HepG2 (cell line): ENCODE measurements at regions not wholly inside any gene's neighbourhood (a gene's known extent, or its start where the extent isn't known, plus 50 kb on each side); places are given as distances from the start of the nearest gene placed in this dataset.

Source experiments
- ATAC-seq: fragments of 200-7000 bp; cut with Tn5 transposase; 3 replicates; pipeline ENCODE4 v1.9.1; 2020; ENCODE audit warnings: mild to moderate bottlenecking, moderate library complexity
- BruUV-seq: library from RNA; stranded (reverse); fragments of 400-500 nt; replicated peaks from 2 replicates; lab custom pipeline; 2021; lab: Mats Ljungman, UMichigan
- CTCF ChIA-PET: fragments of 300-600 bp; formaldehyde crosslinking; extraction: SDS; loops from one replicate; lab custom pipeline; 2021; ENCODE audit warnings: low total read pairs, inconsistent platforms, low intra/inter-chr PET ratio; lab: Yijun Ruan, JAX
- POLR2A ChIA-PET: fragments of 350-600 bp; sonication (Branson Sonifier 250); formaldehyde crosslinking; loops from one replicate; lab custom pipeline; 2020; ENCODE audit warnings: antibody characterized with exemption, inconsistent platforms; lab: Yijun Ruan, JAX
- DNase-seq: peaks from one replicate; pipeline ENCODE4 v3.0.0-alpha.2; 2015; ENCODE audit warnings: low spot score
- FAIRE-seq: peaks from 3 replicates; lab custom pipeline; 2011; peaks lifted over from hg19 to GRCh38; lab: Jason Lieb, UNC
- H2AFZ ChIP-seq: one replicate; pipeline ENCODE4 v1.6.1; 2011; ENCODE audit warnings: low read length, inconsistent platforms
- H3K27ac ChIP-seq: fragments of 300-600 bp; 3 replicates; pipeline ENCODE4 v1.8.0; 2011; ENCODE audit warnings: mixed run types, mild to moderate bottlenecking, mixed read lengths, low read length, inconsistent platforms; ENCODE audit not compliant: insufficient read depth; ENCODE audit errors: extremely low read length
- H3K27me3 ChIP-seq, 2 experiments: fragments of 200-600 bp in 1 of 2; 2 replicates in 1 of 2; 3 replicates in 1 of 2; pipeline versions ENCODE4 v1.6.0 to v1.8.0; 2011; ENCODE audit warnings: low read length in 2 of 2, mild to moderate bottlenecking in 2 of 2, moderate library complexity in 2 of 2, inconsistent platforms in 1 of 2; ENCODE audit not compliant: insufficient read depth in 2 of 2, control insufficient read depth in 1 of 2
- H3K36me3 ChIP-seq, 2 experiments: fragments of 200-600 bp in 1 of 2; replicated peaks in 1 of 2; 2 replicates in 1 of 2; 3 replicates in 1 of 2; pipeline versions ENCODE4 v1.5.1 to v1.8.0; 2011; ENCODE audit warnings: low read length in 2 of 2, inconsistent platforms in 1 of 2; ENCODE audit not compliant: insufficient read depth in 2 of 2, control insufficient read depth in 1 of 2
- H3K4me1 ChIP-seq: 2 replicates; pipeline ENCODE4 v1.5.1; 2012; ENCODE audit warnings: low read length, inconsistent platforms; ENCODE audit not compliant: insufficient read depth
- H3K4me2 ChIP-seq: 2 replicates; pipeline ENCODE4 v1.6.0; 2011; ENCODE audit warnings: low read depth, low read length, inconsistent platforms
- H3K4me3 ChIP-seq, 3 experiments: fragments of 200-600 bp in 1 of 3; sonication (generic), shearing (Covaris generic) in 1 of 3; replicated peaks in 1 of 3; 2 replicates each; pipeline ENCODE4 v1.5.1; 2011 to 2016; ENCODE audit warnings: low read length in 3 of 3, inconsistent platforms in 2 of 3, low read depth in 2 of 3, mild to moderate bottlenecking in 2 of 3, control low read depth in 1 of 3, mixed read lengths in 1 of 3; ENCODE audit not compliant: insufficient read depth in 1 of 3
- H3K79me2 ChIP-seq: one replicate; pipeline ENCODE4 v1.6.1; 2011; ENCODE audit warnings: low read length, inconsistent platforms; ENCODE audit not compliant: insufficient read depth
- H3K9ac ChIP-seq: 2 replicates; pipeline ENCODE4 v1.6.0; 2011; ENCODE audit warnings: mild to moderate bottlenecking, low read depth, low read length, inconsistent platforms; ENCODE audit not compliant: insufficient read depth
- H3K9me3 ChIP-seq: 2 replicates; pipeline ENCODE4 v1.5.1; 2012; ENCODE audit warnings: mild to moderate bottlenecking, low read length
- H4K20me1 ChIP-seq: 2 replicates; pipeline ENCODE4 v1.6.0; 2011; ENCODE audit warnings: inconsistent platforms, mild to moderate bottlenecking, low read length, moderate library complexity; ENCODE audit not compliant: insufficient read depth
- ELK4 ChIP-seq: sonication (generic); formaldehyde crosslinking; IDR thresholded peaks from 2 replicates; pipeline ENCODE4 v1.9.0; 2021; ENCODE audit warnings: missing genetic modification reagents, borderline replicate concordance
- FLYWCH1 ChIP-seq: sonication (generic); formaldehyde crosslinking; IDR thresholded peaks from 2 replicates; pipeline ENCODE4 v1.8.1; 2023; ENCODE audit warnings: mild to moderate bottlenecking, missing genetic modification reagents
- GZF1 ChIP-seq: sonication (generic); formaldehyde crosslinking; IDR thresholded peaks from 2 replicates; pipeline ENCODE4 v1.5.1; 2020; ENCODE audit warnings: mild to moderate bottlenecking, missing genetic modification reagents
- HDAC1 ChIP-seq: sonication (generic); formaldehyde crosslinking; IDR thresholded peaks from 2 replicates; pipeline ENCODE4 v1.5.1; 2020; ENCODE audit warnings: mild to moderate bottlenecking, missing genetic modification reagents
- HHEX ChIP-seq: IDR thresholded peaks from 2 replicates; pipeline ENCODE4 v1.6.1; 2016; ENCODE audit warnings: control low read depth
- HIC2 ChIP-seq: sonication (generic); formaldehyde crosslinking; IDR thresholded peaks from 2 replicates; pipeline ENCODE4 v1.9.0; 2022; ENCODE audit warnings: low read depth, missing genetic modification reagents
- IKZF4 ChIP-seq: sonication (generic); formaldehyde crosslinking; IDR thresholded peaks from 2 replicates; pipeline ENCODE4 v1.5.1; 2020; ENCODE audit warnings: borderline replicate concordance, mild to moderate bottlenecking, low read depth, missing genetic modification reagents; ENCODE audit errors: not compliant biosample characterization
- NFE2L1 ChIP-seq: sonication (generic); formaldehyde crosslinking; IDR thresholded peaks from 2 replicates; pipeline ENCODE4 v1.4.0; 2020; ENCODE audit warnings: missing genetic modification reagents, mild to moderate bottlenecking, borderline replicate concordance
- TEAD3 ChIP-seq: optimal IDR thresholded peaks from 2 replicates; pipeline ENCODE3; 2016; ENCODE audit warnings: borderline replicate concordance
- TFAP4 ChIP-seq: sonication (generic); IDR thresholded peaks from 2 replicates; pipeline ENCODE4 v1.6.1; 2016; ENCODE audit warnings: low read depth, borderline replicate concordance
- TOPORS ChIP-seq: sonication (generic); formaldehyde crosslinking; IDR thresholded peaks from 2 replicates; pipeline ENCODE4 v1.8.0; 2023; ENCODE audit warnings: mild to moderate bottlenecking, missing genetic modification reagents
- ZBTB1 ChIP-seq: sonication (generic); formaldehyde crosslinking; IDR thresholded peaks from 2 replicates; pipeline ENCODE4 v1.4.0; 2020; ENCODE audit warnings: missing genetic modification reagents, borderline replicate concordance
- ZEB1 ChIP-seq: IDR thresholded peaks from 2 replicates; pipeline ENCODE4 v1.6.1; 2012; ENCODE audit warnings: mild to moderate bottlenecking, low read depth, inconsistent platforms; ENCODE audit not compliant: insufficient replicate concordance
- ZNF124 ChIP-seq: sonication (generic); formaldehyde crosslinking; IDR thresholded peaks from 2 replicates; pipeline ENCODE4 v1.4.0; 2020; ENCODE audit warnings: missing genetic modification reagents
- ZNF598 ChIP-seq: sonication (generic); formaldehyde crosslinking; IDR thresholded peaks from 2 replicates; pipeline ENCODE4 v1.5.1; 2020; ENCODE audit warnings: mild to moderate bottlenecking, missing genetic modification reagents, borderline replicate concordance
- ZNF709 ChIP-seq: sonication (generic); formaldehyde crosslinking; IDR thresholded peaks from 2 replicates; pipeline ENCODE4 v1.5.0; 2020; ENCODE audit warnings: mild to moderate bottlenecking, missing genetic modification reagents
- ZNF792 ChIP-seq: IDR thresholded peaks from 2 replicates; pipeline ENCODE4 v1.6.1; 2016
- WGBS: methylation state at CpG from one replicate; pipeline ENCODE4 v1.1.6; 2017; ENCODE audit warnings: low lambda C conversion rate; 5-methylcytosine and 5-hydroxymethylcytosine counted together
- in situ Hi-C: cut with HindIII; loops from 2 replicates; pipeline ENCODE4 v1.10.0; 2017; ENCODE audit warnings: low pct_unique_long_range_greater_than_20kb; ENCODE audit not compliant: extremely low pct_ligation_motif_present
- intact Hi-C: fragments of 100-400 bp; cut with micrococcal nuclease; formaldehyde crosslinking; loops from one replicate; pipeline ENCODE4 v1.10.0; 2022; ENCODE audit not compliant: unreplicated experiment

GRCh38 chr7:67553378-67553777, 556.7 kb downstream of the TYW1 start:
- POLR2A ChIA-PET, result no interaction called here
- BruUV-seq, result no TSS peak
- intact Hi-C loops, result no loop called here
- TF ChIP-seq HIC2 (CRISPR knock-in tag) (no peak), HHEX (CRISPR knock-in tag) (no peak), GZF1 (CRISPR knock-in tag) (no peak), NFE2L1 (CRISPR knock-in tag) (no peak), ZNF709 (CRISPR knock-in tag) (no peak), ZNF124 (CRISPR knock-in tag) (no peak), ZEB1 (no peak), IKZF4 (no peak), FLYWCH1 (CRISPR knock-in tag) (no peak), TOPORS (no peak), TEAD3 (CRISPR knock-in tag) (peak; percentile 35), ELK4 (CRISPR knock-in tag) (no peak), HDAC1 (CRISPR knock-in tag) (0 out of 2 replicates have a peak, but pooled peaks have one; percentile 18), ZNF598 (CRISPR knock-in tag) (no peak), TFAP4 (0 out of 2 replicates have a peak, but pooled peaks have one; percentile 23), ZNF792 (no peak), ZBTB1 (no peak)

More at GRCh38 chr7:67553378-67553777, 556.7 kb downstream of the TYW1 start:
- Histone ChIP-seq H2AFZ (no peak overlapping the region), H3K4me1 (peaks cover 9% of the 10 kb centered on the region; the same call in 1 of the 2 replicates), H4K20me1 (no peaks in the 10 kb centered on the region), H3K4me2 (no peak overlapping the region), H3K36me3 (no peaks in the 10 kb centered on the region), H3K27me3 (no peaks in the 10 kb centered on the region), H3K9ac (no peak overlapping the region), H3K27ac (no peak overlapping the region), H3K9me3 (no peaks in the 10 kb centered on the region), H3K4me3 (no peak overlapping the region), H3K79me2 (no peaks in the 10 kb centered on the region)
- CTCF ChIA-PET, result no interaction called here
- peak; percentile 5 for DNase-seq
- no peak for FAIRE-seq
- 2% methylated on average over 5 of the region's 5 CpGs for WGBS
- in situ Hi-C loops, result no loop called here
- peak; percentile 90 for ATAC-seq
